Endothelial cell of umbilical vein (primary cell): ENCODE measurements at regions not wholly inside any gene's neighbourhood (a gene's known extent, or its start where the extent isn't known, plus 50 kb on each side); places are given as distances from the start of the nearest gene placed in this dataset.

ENCODE experiments used
- BruUV-seq: library from RNA; stranded (reverse); fragments of 400-500 nt; replicated peaks from 2 replicates; lab custom pipeline; 2021; lab: Mats Ljungman, UMichigan
- CTCF ChIA-PET: fragments of 300-600, 350-600 bp; sonication (Branson Sonifier 250); formaldehyde crosslinking; loops from one replicate; lab custom pipeline; 2021; ENCODE audit warnings: antibody characterized with exemption, inconsistent platforms; lab: Charles Lee
- POLR2A ChIA-PET: fragments of 300-600, 350-600 bp; sonication (Branson Sonifier 250); formaldehyde crosslinking; loops from one replicate; lab custom pipeline; 2021; ENCODE audit warnings: antibody characterized with exemption, inconsistent platforms; lab: Charles Lee
- DNase-seq: peaks from one replicate; pipeline ENCODE4 v3.0.0-alpha.2; 2011; ENCODE audit warnings: low read depth, low spot score
- FAIRE-seq: peaks from 2 replicates; lab custom pipeline; 2011; peaks lifted over from hg19 to GRCh38; lab: Jason Lieb, UNC
- H2AFZ ChIP-seq: 2 replicates; pipeline ENCODE4 v1.6.0; 2012; ENCODE audit warnings: low read depth, low read length, control low read depth, inconsistent platforms
- H3K27ac ChIP-seq: 2 replicates; pipeline ENCODE4 v1.5.1; 2011; ENCODE audit warnings: low read depth, mild to moderate bottlenecking, control low read depth, low read length, moderate library complexity; ENCODE audit not compliant: insufficient read depth
- H3K27me3 ChIP-seq, 2 experiments: 2 replicates each; pipeline versions ENCODE4 v1.6.0 to v1.6.1; 2011; ENCODE audit warnings: low read length in 2 of 2, mixed read lengths in 1 of 2; ENCODE audit not compliant: control insufficient read depth in 2 of 2, insufficient read depth in 2 of 2
- H3K36me3 ChIP-seq, 2 experiments: 2 replicates in 1 of 2; 3 replicates in 1 of 2; pipeline ENCODE4 v1.5.1; 2011; ENCODE audit warnings: low read length in 2 of 2, mild to moderate bottlenecking in 1 of 2, moderate library complexity in 1 of 2; ENCODE audit not compliant: control insufficient read depth in 2 of 2, insufficient read depth in 2 of 2; ENCODE audit errors: extremely low read depth in 1 of 2
- H3K4me1 ChIP-seq: 3 replicates; pipeline ENCODE4 v1.5.1; 2011; ENCODE audit warnings: mild to moderate bottlenecking, low read length; ENCODE audit not compliant: control insufficient read depth, insufficient read depth; ENCODE audit errors: extremely low read depth
- H3K4me2 ChIP-seq: 2 replicates; pipeline ENCODE4 v1.6.1; 2011; ENCODE audit warnings: low read length, control low read depth, mixed read lengths; ENCODE audit not compliant: insufficient read depth
- H3K4me3 ChIP-seq, 3 experiments: fragments of 200-600 bp in 1 of 3; sonication (generic), shearing (Covaris generic) in 1 of 3; replicated peaks in 1 of 3; 2 replicates each; pipeline ENCODE4 v1.5.1; 2011 to 2016; ENCODE audit warnings: control low read depth in 3 of 3, low read length in 3 of 3, mild to moderate bottlenecking in 2 of 3, inconsistent platforms in 1 of 3, low read depth in 1 of 3, moderate library complexity in 1 of 3; ENCODE audit not compliant: insufficient read depth in 1 of 3
- H3K79me2 ChIP-seq: 2 replicates; pipeline ENCODE4 v1.6.0; 2012; ENCODE audit warnings: low read length, inconsistent platforms; ENCODE audit not compliant: control insufficient read depth, insufficient read depth
- H3K9ac ChIP-seq: replicated peaks from 2 replicates; pipeline ENCODE3; 2011; ENCODE audit warnings: low read length, control low read depth; ENCODE audit not compliant: insufficient read depth; ENCODE audit errors: extremely low read depth
- H3K9me1 ChIP-seq: replicated peaks from 3 replicates; pipeline ENCODE4 v1.6.0; 2011; ENCODE audit warnings: mild to moderate bottlenecking, low read length; ENCODE audit not compliant: control insufficient read depth, insufficient read depth; ENCODE audit errors: extremely low read depth
- H3K9me3 ChIP-seq: replicated peaks from 2 replicates; pipeline ENCODE4 v1.5.1; 2012; ENCODE audit warnings: low read length, inconsistent platforms; ENCODE audit not compliant: control insufficient read depth, insufficient read depth
- H4K20me1 ChIP-seq: replicated peaks from 2 replicates; pipeline ENCODE3; 2011; ENCODE audit warnings: mild to moderate bottlenecking, low read length; ENCODE audit not compliant: control insufficient read depth, insufficient read depth; ENCODE audit errors: extremely low read depth
- CTCF ChIP-seq, 2 donors: IDR thresholded peaks; 1 replicate in 1 of 2; 2 replicates in 1 of 2; pipeline ENCODE4 v1.5.1; 2011; ENCODE audit warnings: low read length in 2 of 2, mild to moderate bottlenecking in 2 of 2, moderate library complexity in 2 of 2, control low read depth in 1 of 2, inconsistent platforms in 1 of 2, low read depth in 1 of 2; ENCODE audit not compliant: insufficient read depth in 1 of 2; ENCODE audit errors: extremely low read depth in 1 of 2
- EZH2 ChIP-seq: IDR thresholded peaks from 2 replicates; pipeline ENCODE4 v1.6.1; 2012; ENCODE audit warnings: borderline replicate concordance, low read depth, mild to moderate bottlenecking, moderate library complexity, low read length, inconsistent platforms; ENCODE audit not compliant: severe bottlenecking
- FOS ChIP-seq: IDR thresholded peaks from 2 replicates; pipeline ENCODE4 v1.6.1; 2011; ENCODE audit warnings: mild to moderate bottlenecking, low read length, moderate library complexity, borderline replicate concordance; ENCODE audit not compliant: insufficient read depth
- GATA2 ChIP-seq: IDR thresholded peaks from 2 replicates; pipeline ENCODE4 v1.7.0; 2011; ENCODE audit warnings: low read depth, mild to moderate bottlenecking, moderate library complexity, mixed read lengths, low read length; ENCODE audit not compliant: insufficient read length, insufficient read depth
- JUN ChIP-seq: IDR thresholded peaks from 2 replicates; pipeline ENCODE4 v1.6.1; 2011; ENCODE audit warnings: borderline replicate concordance, low read depth; ENCODE audit not compliant: insufficient read length, insufficient read depth
- MAX ChIP-seq: IDR thresholded peaks from 2 replicates; pipeline ENCODE4 v1.6.1; 2011; ENCODE audit not compliant: insufficient read depth, insufficient read length
- MYC ChIP-seq: IDR thresholded peaks from one replicate; pipeline ENCODE4 v1.6.1; 2011; ENCODE audit warnings: mild to moderate bottlenecking, low read depth, low read length
- POLR2A ChIP-seq: IDR thresholded peaks from 2 replicates; pipeline ENCODE4 v1.6.1; 2012; ENCODE audit warnings: low read depth, mild to moderate bottlenecking, control low read depth, low read length
- POLR2AphosphoS5 ChIP-seq: IDR thresholded peaks from 2 replicates; pipeline ENCODE4 v1.6.1; 2012; ENCODE audit warnings: low read depth, mild to moderate bottlenecking, control low read depth, low read length, moderate library complexity; ENCODE audit not compliant: insufficient read depth
- dilution Hi-C: fragments of 300-500 bp; cut with MboI; formaldehyde crosslinking; loops from one replicate; pipeline ENCODE4 v1.15.0; 2019; ENCODE audit warnings: low sequenced_read_pairs; ENCODE audit not compliant: extremely low pct_ligation_motif_present
- intact Hi-C: fragments of 100-400 bp; cut with micrococcal nuclease; formaldehyde crosslinking; loops from one replicate; pipeline ENCODE4 v1.10.0; 2022

GRCh38 chr16:74046524-74046923, 250.1 kb upstream of the PSMD7 start:
- no peaks in the 10 kb centered on the region for H3K27me3 ChIP-seq
- H3K9me1 ChIP-seq: no peaks in the 10 kb centered on the region
- no peaks in the 10 kb centered on the region for H4K20me1 ChIP-seq
- no peak for TF ChIP-seq POLR2A
- no peak for TF ChIP-seq JUN
- TF ChIP-seq GATA2: no peak
- no peak for TF ChIP-seq POLR2AphosphoS5
- TF ChIP-seq CTCF (IDR thresholded peaks at IDR 0.05; ENCODE audit: extremely low read depth in 1 of 2, insufficient read depth in 1 of 2, low read depth in 1 of 2, low read length in 2 of 2): no peak
- no peak for TF ChIP-seq EZH2
- no peak for TF ChIP-seq FOS
- TF ChIP-seq MYC: no peak
- TF ChIP-seq MAX: no peak
- H3K9ac ChIP-seq: no peak overlapping the region
- no peaks in the 10 kb centered on the region for H3K79me2 ChIP-seq
- H3K36me3 ChIP-seq: no peaks in the 10 kb centered on the region
- intact Hi-C loops (no loop called here), dilution Hi-C loops (no loop called here)
- DNase-seq (no peak), FAIRE-seq (no peak)
- ChIA-PET CTCF (no interaction called here), POLR2A (no interaction called here)
- no peak overlapping the region for H3K4me3 ChIP-seq
- no peaks in the 10 kb centered on the region for H3K9me3 ChIP-seq
- no TSS peak for BruUV-seq
- no peak overlapping the region for H2AFZ ChIP-seq
- H3K4me2 ChIP-seq: no peak overlapping the region
- no peak overlapping the region for H3K27ac ChIP-seq
- H3K4me1 ChIP-seq: no peaks in the 10 kb centered on the region
